ENCODE measurements at regions not wholly inside any gene's neighbourhood (a gene's known extent, or its start where the extent isn't known, plus 50 kb on each side); places are given as distances from the start of the nearest gene placed in this dataset.
"Not testable (repeated sequence)": the region's sequence is repeated elsewhere in the genome, so short reads cannot be mapped to it uniquely, and the experiment has no call there.

- DNase-seq (ENCODE audit: low spot score): no peak
Observed at GRCh38 chr2:105691947-105692390, 52.7 kb upstream of the NCK2 start.

GRCh38 chr2:105690566-105690965, 54.1 kb upstream of the NCK2 start:
- DNase-seq (ENCODE audit: low spot score): no peak

GRCh38 chr2:105689484-105689883, 55.2 kb upstream of the NCK2 start:
- DNase-seq (ENCODE audit: low spot score): no peak

DNA sequence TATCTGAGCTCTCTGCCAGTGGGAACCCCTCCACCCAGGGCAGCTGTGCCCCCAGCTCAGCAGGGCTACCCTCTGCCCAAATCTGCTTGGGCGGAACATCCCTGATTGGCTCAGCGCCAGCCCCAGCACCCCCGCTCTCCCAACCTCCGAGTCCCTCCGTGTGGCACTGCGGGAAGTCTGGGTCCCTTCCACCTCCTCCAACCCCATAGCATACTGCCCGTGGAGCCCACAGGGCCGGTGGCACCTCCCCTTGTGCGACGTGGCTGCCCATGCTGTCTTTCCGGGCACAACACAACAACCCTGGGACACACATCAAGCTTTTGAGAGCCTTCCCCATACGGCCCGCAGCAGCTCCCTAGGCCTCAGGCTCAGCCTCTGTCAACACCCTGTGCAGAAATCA, 55.8 kb upstream of the NCK2 start:
- DNase-seq (ENCODE audit: low spot score): no peak

GRCh38 chr2:105686588-105686987, 58.1 kb upstream of the NCK2 start:
- no peak for DNase-seq (ENCODE audit: low spot score)

DNA sequence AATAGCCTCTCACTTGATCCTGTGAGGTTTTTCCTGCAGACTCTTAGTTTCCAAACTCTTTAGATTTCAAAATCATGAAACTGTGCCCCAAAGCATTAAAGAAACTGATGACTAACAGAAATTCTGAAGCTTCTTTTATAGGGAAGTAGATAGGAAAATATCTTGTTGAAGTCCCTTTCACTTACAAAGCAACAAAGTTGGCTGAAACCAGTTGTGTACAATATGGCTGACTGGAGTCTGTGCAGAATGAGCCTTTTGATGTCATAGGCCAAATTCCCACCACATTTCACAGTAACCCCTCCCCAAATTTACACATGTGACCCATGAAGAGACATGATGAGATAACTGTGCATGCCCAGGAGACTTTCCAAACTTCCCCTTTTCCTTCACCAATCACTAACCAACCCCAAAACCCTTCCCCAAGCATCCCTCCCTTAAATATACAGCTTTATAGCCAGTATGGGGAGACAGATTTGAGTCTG, 61.7 kb upstream of the NCK2 start:
- DNase-seq (ENCODE audit: low spot score): no peak

GRCh38 chr2:105682401-105682800, 62.3 kb upstream of the NCK2 start:
- DNase-seq (ENCODE audit: low spot score): no peak

- no peak for DNase-seq (ENCODE audit: low spot score)
Observed at GRCh38 chr2:105681927-105682326, 62.8 kb upstream of the NCK2 start.

- DNase-seq (ENCODE audit: low spot score): no peak
Observed at GRCh38 chr2:105680357-105680756, 64.4 kb upstream of the NCK2 start.

DNA sequence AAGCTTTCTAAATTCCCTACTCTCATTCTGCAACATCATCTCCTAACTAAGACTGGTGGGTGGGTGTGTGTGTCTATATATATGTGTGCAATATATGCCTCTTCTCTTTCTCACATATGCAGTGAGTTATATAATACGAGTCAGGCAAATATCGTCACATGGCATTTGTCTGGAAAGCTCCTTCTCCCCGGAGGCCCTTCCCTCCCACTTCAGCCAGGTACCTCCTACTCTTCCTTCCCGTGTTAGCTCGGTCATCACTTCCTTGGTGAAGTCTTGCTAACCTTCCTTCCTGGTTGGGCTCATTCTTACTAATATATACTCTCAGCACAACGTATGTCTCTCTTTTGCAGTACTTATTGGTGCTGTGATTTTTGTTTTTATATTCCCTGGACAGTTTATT, 66.4 kb upstream of the NCK2 start:
- DNase-seq (ENCODE audit: low spot score): no peak

DNA sequence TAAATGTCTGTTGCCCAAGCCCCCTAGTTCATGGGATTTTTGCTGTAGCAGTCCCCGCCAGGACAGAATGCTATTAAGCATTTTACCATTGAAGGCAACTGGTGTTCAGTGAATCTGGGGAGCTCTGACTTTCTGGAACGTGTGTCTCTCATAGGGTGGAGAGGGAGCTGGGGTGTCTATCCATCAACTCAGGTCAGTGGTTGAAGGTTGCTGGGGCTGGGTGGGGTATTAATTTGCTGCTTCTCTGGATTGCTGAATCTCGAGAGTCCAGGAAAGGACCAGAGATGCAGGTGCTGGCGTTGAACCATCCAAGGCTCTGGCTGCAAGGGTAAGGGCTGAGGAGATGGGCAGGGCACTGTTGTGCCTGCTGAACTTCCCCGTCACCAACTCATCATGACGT, 66.8 kb upstream of the NCK2 start:
- DNase-seq (ENCODE audit: low spot score): no peak

GRCh38 chr2:105675841-105676240, 68.9 kb upstream of the NCK2 start:
- no peak for DNase-seq (ENCODE audit: low spot score)

DNA sequence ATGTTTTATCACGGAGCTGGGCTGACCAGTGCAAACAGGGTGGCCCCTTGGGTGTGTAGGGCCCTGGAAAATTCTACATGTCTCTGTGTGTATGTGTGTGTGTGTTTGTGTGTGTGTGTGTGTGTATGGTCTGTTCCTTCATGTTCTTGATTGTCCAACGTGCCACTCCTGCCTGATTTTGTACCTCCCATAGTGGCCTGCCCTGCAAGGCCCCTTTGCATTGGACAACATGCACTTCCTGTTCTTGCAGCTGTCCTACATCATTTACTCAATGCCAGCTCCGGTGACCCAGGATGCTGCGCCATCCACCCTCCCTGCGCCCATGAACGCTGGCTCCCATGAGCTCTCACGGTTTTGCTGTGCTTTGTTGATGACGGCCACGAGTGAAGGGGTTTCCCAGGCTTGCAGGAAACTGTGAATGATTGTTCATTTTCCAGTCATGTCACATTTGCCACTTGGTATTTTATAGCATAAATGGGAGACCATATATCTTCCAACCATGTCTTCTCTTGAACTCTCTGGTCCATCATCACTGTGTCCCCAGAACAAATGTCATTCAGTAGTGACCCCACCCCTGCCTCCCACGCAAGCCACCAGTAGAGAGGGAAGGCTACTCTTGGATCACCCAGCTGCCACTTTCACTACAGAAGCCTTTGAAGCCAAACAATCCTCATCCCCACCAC, 69.7 kb upstream of the NCK2 start:
- DNase-seq (ENCODE audit: low spot score): no peak

DNA sequence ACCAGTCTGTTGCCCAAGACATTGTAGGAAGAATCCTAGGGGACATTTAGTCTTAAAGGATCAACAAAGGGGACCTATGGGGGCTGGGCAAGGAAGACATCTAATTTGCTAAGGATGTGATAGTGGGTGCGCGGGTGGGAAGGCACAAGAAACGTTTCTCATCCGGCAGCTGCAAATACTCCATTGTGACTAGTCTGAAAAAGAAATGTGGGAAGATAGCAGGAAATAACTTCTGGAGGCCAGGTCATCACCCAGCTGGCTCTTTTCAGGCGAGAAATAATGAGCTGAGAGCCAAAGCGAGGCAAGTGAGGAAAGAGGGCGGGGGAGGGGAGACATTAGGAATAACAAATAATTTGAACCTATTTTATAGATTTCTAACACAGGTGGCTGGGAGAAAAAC, 70.3 kb upstream of the NCK2 start:
- DNase-seq (ENCODE audit: low spot score): no peak

DNA sequence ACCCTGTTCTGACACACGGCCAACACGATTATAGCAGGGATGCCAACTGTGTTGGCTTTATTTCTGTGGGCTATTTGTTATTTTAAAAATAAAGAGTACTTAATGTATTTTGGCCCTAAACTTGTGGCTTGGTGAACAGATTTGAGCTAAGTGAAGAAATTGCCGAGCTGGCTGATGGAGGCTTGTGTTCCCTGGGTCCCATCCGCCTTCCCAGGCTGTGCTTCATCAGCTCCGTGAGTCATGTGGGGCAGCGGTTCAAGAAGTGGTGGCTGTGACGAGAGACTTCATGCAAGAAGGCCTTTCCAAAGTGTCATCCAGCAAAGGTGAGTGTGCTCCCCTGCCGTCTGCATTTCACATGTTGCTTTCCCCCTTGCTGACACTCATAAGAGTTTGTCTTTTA, 73.6 kb upstream of the NCK2 start:
- DNase-seq (ENCODE audit: low spot score): peak; percentile 73

DNA sequence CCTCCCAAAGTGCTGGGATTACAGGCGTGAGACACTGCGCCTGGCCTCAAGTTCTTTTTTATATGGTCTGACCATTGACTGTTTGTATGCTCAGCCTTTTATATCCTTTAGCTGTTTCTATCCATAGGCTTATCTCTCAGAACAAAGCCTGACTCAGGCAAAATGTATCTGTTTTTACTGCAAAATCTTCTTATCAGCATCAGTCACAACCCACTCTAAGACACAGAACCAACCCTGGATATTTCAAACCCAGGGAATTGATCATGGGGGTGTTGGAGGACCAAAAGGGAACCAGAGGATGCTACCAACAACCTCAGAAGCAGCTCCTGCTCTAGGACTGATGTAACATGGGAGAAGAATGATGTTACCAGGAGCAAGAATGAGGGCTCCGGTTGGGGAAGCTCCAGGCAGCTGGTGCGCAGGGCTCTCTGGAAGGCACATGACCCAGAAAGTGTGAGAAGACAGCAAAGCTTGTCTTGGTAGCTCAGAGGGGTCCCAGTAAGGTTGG, 75.3 kb upstream of the NCK2 start:
- no peak for DNase-seq (ENCODE audit: low spot score)

DNA sequence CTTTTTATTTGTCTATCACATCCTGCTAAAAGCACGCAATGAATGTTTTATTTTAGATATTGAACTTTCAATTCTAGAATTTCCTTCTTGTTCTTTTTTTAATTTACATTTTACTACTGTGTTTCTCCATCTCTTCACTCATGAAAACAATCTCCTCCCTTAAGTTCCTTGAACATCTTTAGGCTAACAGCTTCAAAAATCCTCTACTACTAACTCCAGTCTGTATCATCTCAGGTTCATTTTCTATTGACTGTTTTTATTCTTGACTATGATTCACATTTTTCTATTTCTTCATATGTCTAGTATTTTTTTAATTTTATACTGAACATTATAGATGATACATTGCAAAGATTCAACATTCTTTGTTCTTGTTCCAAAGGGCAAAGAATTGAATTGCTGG, 79.2 kb upstream of the NCK2 start:
- DNase-seq (ENCODE audit: low spot score): no peak

DNA sequence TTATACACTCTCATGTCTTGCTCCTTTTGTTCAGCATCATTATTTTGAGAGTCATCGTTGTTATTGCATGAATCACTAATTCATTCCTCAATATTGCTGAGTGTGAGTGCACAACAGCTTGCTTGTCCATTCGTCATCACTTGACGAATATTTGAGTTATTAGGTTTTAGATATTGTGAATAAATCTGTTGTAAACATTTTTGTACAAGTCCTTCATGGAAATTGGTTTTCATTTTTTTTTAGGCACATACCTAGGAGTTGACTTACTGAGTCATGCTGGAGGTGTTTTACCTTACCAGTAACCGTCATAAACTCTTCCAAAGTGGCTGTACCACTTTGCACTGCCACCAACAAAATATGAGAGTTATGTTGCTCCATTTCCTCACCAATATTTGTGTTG, 84.2 kb upstream of the NCK2 start:
- no peak for DNase-seq (ENCODE audit: low spot score)

DNA sequence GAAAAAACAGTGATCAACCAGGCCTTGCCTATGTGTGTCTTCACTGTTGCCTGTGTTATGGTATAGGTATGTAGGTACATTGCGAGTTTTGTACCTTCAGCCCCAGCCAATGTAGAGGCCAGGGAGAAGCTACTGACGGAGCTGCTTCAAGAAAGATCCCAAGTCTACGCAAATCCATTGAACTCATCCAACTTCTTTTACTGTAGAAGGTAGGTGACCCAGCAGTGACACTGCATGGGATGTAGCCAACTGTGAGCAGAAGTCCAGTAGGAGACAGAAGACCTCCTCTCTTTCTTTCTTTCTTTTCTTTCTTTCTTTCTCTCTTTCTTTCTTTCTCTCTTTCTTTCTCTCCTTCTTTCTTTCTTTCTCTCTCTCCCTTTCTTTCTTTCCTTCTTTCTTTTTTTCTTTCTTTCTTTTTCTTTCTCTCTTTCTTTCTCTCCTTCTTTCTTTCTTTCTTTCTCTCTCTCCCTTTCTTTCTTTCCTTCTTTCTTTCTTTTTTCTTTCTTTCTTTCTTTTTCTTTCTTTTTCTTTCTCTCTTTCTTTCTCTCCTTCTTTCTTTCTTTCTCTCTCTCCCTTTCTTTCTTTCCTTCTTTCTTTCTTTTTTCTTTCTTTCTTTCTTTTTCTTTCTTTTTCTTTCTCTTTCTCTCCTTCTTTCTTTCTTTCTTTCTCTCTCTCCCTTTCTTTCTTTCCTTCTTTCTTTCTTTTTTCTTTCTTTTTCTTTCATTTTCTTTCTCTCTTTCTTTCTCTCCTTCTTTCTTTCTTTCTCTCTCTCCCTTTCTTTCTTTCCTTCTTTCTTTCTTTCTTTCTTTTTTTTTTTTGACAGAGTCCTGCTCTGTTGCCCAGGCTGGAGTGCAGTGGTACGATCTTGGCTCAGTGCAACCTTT, 88.7 kb upstream of the NCK2 start:
- DNase-seq (ENCODE audit: low spot score): not testable (repeated sequence)

DNA sequence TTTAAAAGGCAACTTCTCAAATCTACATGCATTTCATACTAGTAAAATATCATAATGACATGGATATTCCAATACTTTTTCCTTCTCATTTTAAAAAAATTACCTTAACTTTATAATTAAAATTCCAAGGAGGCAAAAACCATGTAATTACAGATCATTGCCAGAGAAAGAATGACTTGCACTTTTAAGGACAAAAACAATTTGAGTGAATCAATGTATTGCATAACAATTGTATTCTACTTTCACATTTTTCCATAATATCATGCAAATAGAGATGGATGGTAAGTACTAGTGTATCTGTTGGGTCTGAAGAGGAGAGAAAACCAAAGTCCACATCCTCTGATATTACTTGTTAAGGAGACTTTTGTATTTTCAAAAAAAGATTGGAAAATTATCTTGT, 89.5 kb upstream of the NCK2 start:
- no peak for DNase-seq (ENCODE audit: low spot score)

- DNase-seq (ENCODE audit: low spot score): no peak
Observed at GRCh38 chr2:105654474-105655004, 90.2 kb upstream of the NCK2 start.

DNA sequence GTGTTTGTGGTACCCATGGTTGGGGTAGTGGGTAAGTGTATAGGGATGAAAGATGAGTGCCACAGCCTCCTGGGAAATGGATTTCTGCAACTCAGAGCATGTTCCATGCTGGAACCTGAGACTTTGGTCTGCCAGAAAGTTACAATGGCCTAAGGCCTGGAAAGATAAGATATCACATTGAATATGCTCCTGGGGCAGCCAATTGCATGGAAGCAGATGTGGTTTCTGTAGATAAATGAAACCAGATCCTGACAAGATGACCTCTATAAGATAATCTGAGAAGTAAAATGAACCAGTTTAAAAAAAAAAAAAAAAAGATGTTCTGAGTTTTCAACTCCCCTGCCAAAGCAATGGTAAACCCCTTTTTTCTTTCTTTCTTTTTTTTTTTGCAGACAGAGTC, 91.4 kb upstream of the NCK2 start:
- no peak for DNase-seq (ENCODE audit: low spot score)
